B cell (primary cell): ENCODE measurements at regions not wholly inside any gene's neighbourhood (a gene's known extent, or its start where the extent isn't known, plus 50 kb on each side); places are given as distances from the start of the nearest gene placed in this dataset.

ENCODE experiments used
- CTCF ChIP-seq: fragments of 200-600 bp; IDR thresholded peaks from one replicate; pipeline ENCODE4 v1.8.0; 2022; ENCODE audit warnings: antibody characterized with exemption, mild to moderate bottlenecking
- EZH2 ChIP-seq: IDR thresholded peaks from 2 replicates; pipeline ENCODE4 v1.6.1; 2012; ENCODE audit warnings: borderline replicate concordance, low read depth, mild to moderate bottlenecking, moderate library complexity, low read length; ENCODE audit not compliant: insufficient read depth, poor library complexity, severe bottlenecking

GRCh38 chr3:80771085-80771484 lies 990.4 kb downstream of the GBE1 start:
- no peak for TF ChIP-seq CTCF
- TF ChIP-seq EZH2 = no peak
